DND-41 (cell line): ENCODE measurements at regions not wholly inside any gene's neighbourhood (a gene's known extent, or its start where the extent isn't known, plus 50 kb on each side); places are given as distances from the start of the nearest gene placed in this dataset.

ENCODE experiments used
- ATAC-seq: fragments of 200-7000 bp; cut with Tn5 transposase; 3 replicates; pipeline ENCODE4 v1.9.1; 2021; ENCODE audit warnings: low read depth; ENCODE audit not compliant: insufficient read depth
- DNase-seq: peaks from one replicate; pipeline ENCODE4 v3.0.0-alpha.2; 2020
- H2AFZ ChIP-seq: 2 replicates; pipeline ENCODE4 v1.6.0; 2012; ENCODE audit warnings: low read depth, low read length
- H3K27ac ChIP-seq: 2 replicates; pipeline ENCODE4 v1.5.1; 2012; ENCODE audit warnings: low read length, inconsistent platforms
- H3K27me3 ChIP-seq: fragments of 200-600 bp; sonication (generic); 2 replicates; pipeline ENCODE4 v1.6.0; 2012; ENCODE audit warnings: low read length, mild to moderate bottlenecking, inconsistent platforms; ENCODE audit not compliant: insufficient read depth, poor library complexity
- H3K36me3 ChIP-seq: 2 replicates; pipeline ENCODE4 v1.5.1; 2012; ENCODE audit warnings: low read length, inconsistent platforms; ENCODE audit not compliant: insufficient read depth
- H3K4me1 ChIP-seq: 2 replicates; pipeline ENCODE4 v1.5.1; 2012; ENCODE audit warnings: mild to moderate bottlenecking, low read length; ENCODE audit not compliant: insufficient read depth
- H3K4me2 ChIP-seq: 2 replicates; pipeline ENCODE4 v1.6.0; 2012; ENCODE audit warnings: mild to moderate bottlenecking, moderate library complexity, low read length, inconsistent platforms; ENCODE audit not compliant: insufficient read depth
- H3K4me3 ChIP-seq, 2 experiments: fragments of 200-600 bp in 1 of 2; shearing (Covaris generic) in 1 of 2; 2 replicates each; pipeline ENCODE4 v1.5.1; 2012 to 2016; ENCODE audit warnings: inconsistent platforms in 2 of 2, low read length in 2 of 2, mild to moderate bottlenecking in 2 of 2, low read depth in 1 of 2, moderate library complexity in 1 of 2
- H3K79me2 ChIP-seq: 2 replicates; pipeline ENCODE4 v1.6.0; 2012; ENCODE audit warnings: low read length, inconsistent platforms; ENCODE audit not compliant: insufficient read depth
- H3K9ac ChIP-seq: 2 replicates; pipeline ENCODE4 v1.6.0; 2012; ENCODE audit warnings: low read depth, mild to moderate bottlenecking, inconsistent platforms, low read length, moderate library complexity
- H3K9me3 ChIP-seq: 2 replicates; pipeline ENCODE4 v1.5.1; 2012; ENCODE audit warnings: low read length, moderate library complexity, mild to moderate bottlenecking, inconsistent platforms; ENCODE audit not compliant: insufficient read depth, severe bottlenecking
- H4K20me1 ChIP-seq: 2 replicates; pipeline ENCODE4 v1.6.0; 2012; ENCODE audit warnings: low read length; ENCODE audit not compliant: insufficient read depth
- CTCF ChIP-seq: IDR thresholded peaks from 2 replicates; pipeline ENCODE4 v1.5.1; 2012; ENCODE audit warnings: borderline replicate concordance, low read length, moderate library complexity, mild to moderate bottlenecking; ENCODE audit not compliant: poor library complexity, severe bottlenecking; ENCODE audit errors: extremely low read depth
- EZH2 ChIP-seq: IDR thresholded peaks from 3 replicates; pipeline ENCODE4 v1.6.1; 2012; ENCODE audit warnings: borderline replicate concordance, low read depth, mild to moderate bottlenecking, moderate library complexity, low read length, inconsistent platforms; ENCODE audit not compliant: severe bottlenecking

- Histone ChIP-seq H3K27me3 (no peaks in the 10 kb centered on the region), H3K4me2 (no peak overlapping the region), H3K79me2 (no peaks in the 10 kb centered on the region), H3K27ac (no peak overlapping the region), H3K9ac (no peak overlapping the region), H3K4me1 (no peaks in the 10 kb centered on the region), H3K9me3 (no peaks in the 10 kb centered on the region), H3K4me3 (no peak overlapping the region), H4K20me1 (no peaks in the 10 kb centered on the region), H3K36me3 (no peaks in the 10 kb centered on the region), H2AFZ (no peak overlapping the region)
- no peak for DNase-seq
- ATAC-seq = no peak
- TF ChIP-seq CTCF (no peak), EZH2 (no peak)
Measured at GRCh38 chr5:116626272-116626723, 51.7 kb upstream of the SEMA6A start.
